Left colon (tissue), 2 donors: ENCODE measurements at regions not wholly inside any gene's neighbourhood (a gene's known extent, or its start where the extent isn't known, plus 50 kb on each side); places are given as distances from the start of the nearest gene placed in this dataset.

Source experiments
- ATAC-seq: fragments of 200-7000 bp; cut with Tn5 transposase; one replicate; pipeline ENCODE4 v1.9.1; 2020; ENCODE audit warnings: mild to moderate bottlenecking, moderate library complexity
- DNase-seq, 2 donors: peaks; one replicate each; pipeline ENCODE4 v3.0.0-alpha.2; 2020
- intact Hi-C, 2 donors: fragments of 100-400 bp; cut with DNase I in 1 of 2; cut with micrococcal nuclease in 1 of 2; formaldehyde crosslinking; loops; one replicate each; pipeline versions ENCODE4 v1.11.2 to v1.14.0; 2022; cut with DNase I, micrococcal nuclease
- donor health status: DM: no; HTN: no; CAD: no.
- donor health status: DM: yes; HTN: yes; CAD: no.

DNA sequence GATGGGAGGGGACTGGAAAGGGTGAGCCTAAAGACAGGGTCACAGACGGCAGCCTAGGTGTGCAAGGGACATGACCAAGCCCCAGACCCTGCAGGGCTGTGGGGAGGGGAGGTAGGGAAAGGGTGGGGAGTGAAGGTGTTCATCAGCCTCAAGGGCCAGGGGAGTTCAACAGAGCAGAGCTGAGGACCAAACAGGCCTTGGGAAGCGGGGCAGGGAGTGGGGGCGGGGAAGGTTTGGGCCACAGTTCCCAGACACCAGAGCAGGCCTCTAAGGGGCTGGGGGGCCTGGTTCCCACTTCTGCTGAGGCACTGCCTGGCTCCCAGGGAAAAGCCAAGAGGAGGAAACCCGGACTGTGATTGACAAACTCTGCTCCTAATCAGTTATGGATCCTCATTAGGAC, 456.3 kb downstream of the MATN1 start:
- ATAC-seq (no peak), DNase-seq (no peak)
- intact Hi-C loops, result no loop called here

DNA sequence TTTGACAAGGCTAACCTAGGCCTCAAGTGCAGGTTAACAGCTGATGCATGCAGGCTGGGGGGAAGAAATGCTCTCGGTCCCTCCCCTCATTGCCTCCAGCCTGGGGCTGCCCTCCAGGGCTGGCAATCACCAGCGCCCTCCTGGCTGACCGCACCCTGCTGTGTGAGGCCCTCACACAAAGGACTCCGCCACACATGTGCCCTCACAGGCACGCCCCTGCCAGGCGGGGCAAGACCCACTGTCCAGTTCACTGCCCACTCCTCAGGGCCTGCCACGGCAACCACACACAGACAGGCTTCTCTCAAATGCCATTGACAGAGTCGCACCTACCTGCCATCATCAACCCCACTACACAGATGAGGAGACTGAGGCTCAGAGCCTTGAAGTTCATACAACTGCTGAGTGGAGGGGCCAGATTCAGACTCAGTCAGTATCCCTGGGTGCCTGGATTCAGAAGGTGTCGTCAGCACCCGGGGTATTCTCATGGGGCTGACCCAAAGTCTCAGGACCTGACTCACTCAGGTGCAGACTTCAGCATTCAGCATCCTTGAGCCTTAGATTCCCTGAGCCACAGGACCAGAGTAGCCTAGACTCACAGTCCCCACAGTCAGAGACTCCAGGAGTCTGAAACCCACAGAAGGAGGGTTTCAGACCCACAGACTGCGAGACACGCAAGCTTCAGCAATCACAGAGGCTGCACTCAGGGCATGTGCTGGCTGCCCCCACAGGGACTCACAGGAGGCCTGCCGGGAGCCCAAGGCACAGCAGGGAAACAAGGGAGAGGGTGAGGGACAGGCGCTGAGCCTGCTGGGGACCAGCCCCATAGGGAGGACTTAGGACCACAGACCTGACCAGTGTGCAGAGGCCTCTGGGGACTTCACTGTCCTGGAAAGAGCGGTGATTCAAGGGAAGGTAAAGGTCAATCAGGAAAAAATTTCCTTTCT, 458.0 kb downstream of the MATN1 start:
- no peak for DNase-seq
- no peak for ATAC-seq
- intact Hi-C loops, result no loop called here

DNA sequence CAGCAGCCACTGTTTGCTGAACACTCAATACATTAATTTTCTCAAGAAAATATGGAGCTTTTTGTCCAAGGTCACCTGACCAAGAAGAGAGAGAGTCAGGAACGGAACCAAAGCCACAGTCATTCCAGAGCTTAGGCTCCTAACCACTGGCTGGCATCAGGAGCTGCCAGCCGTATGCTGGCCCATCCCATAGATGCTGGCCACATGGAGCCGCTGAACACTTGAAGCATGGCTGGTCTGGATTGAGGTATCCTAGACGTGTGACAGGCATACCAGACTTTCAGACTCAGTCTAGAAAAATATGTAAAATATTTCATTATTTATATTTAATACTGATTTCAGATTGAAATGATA, 458.7 kb downstream of the MATN1 start:
- DNase-seq (no peak), ATAC-seq (no peak)
- intact Hi-C loops, result no loop called here

DNA sequence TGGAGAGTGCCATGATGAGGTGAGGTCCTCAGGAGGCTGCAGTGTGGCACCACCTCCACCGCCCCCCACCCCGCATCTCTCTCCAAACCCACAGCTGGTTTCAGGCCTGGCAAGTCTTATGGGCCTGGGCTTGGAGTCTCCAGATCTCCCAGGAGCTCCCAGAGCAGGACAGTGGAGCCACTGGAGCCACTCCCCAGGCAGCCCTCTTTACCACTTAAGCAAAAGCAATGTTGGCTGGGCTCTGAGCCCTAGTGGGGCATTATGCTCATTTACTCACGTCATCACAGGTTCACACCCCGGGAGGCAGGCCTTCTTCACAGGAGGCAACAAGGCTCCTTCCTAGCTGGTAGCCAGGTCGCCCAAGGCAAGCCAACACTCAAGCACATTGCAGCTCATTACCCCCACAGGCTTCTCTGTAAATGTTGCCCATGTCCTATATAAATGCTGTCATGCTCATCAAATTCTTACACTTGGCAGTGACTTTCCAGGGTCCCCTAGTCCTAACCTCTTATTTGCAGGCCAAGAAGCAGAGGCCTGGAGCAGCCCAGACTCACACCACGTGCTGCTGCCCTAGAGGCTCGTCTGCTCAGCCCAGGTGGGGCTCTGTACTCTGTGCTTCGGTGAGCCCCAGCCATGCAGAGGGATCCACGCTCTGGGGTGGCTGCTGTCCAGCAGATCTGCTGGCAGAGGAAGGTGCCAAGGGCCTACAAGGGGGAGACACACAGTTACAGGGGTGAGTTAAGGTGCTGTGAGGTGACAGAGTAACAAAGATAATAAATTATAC, 459.3 kb downstream of the MATN1 start:
- ATAC-seq (no peak), DNase-seq (no peak)
- intact Hi-C loops, result no loop called here

DNA sequence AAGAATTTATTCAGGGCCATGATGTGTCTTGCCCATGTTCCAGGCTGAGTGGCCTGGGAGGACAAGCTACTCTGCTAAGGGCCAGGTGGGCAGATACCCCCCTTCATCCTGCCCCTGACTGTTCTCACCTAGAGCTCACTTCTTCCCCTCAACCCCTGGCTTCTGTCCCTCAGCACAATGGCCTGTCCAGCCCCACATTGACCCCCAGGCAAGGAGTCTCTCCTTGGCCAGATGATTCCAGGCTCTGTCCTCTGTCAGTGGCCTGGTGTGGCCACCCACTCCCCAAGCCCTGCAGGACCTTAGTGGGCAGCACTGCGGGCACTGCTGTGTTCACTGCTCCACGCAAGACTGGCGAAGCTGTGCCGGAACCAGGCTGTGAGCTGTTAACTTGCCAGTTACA, 460.0 kb downstream of the MATN1 start:
- ATAC-seq (no peak), DNase-seq (no peak)
- intact Hi-C loops, result no loop called here

DNA sequence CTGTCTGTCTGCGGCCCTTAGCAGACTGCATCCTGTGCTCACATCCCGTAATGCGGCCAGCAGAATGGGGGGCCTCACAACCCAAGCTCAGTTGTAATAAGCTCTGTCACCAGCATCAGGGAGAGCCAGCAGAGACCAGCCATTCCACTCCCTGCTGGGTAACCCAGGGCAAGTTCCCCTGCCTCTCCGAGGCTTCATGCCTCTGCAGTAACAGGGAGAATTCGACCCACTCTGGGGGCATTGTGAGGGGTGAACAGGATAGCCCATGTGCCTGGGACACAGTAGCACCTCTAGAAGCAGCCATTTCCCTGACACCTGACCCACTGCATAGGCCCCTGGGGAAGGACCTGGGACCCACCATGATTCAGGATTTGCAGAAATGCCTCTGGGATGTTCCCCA, 461.2 kb downstream of the MATN1 start:
- intact Hi-C loops, result no loop called here
- ATAC-seq (no peak), DNase-seq (no peak)

DNA sequence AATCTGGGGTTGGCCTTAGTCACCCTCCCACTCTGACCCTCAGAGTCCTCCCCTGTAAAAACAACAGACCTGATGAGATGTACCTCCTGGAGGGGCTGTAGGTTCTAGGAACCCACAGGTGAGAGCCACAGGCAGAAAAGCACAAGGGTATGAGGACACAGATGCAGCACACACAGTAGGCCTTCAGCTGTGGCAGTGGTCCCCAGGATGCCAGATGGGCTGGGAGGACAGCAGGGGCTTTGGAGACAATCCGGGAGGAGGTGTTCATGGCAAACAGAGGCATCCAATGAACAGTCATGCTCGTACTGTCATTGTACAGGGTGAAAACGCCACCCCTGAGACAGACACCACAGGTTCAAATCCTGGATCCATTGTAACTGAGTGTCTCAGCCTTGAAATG, 463.1 kb downstream of the MATN1 start:
- no peak for DNase-seq
- intact Hi-C loops, result no loop called here

DNA sequence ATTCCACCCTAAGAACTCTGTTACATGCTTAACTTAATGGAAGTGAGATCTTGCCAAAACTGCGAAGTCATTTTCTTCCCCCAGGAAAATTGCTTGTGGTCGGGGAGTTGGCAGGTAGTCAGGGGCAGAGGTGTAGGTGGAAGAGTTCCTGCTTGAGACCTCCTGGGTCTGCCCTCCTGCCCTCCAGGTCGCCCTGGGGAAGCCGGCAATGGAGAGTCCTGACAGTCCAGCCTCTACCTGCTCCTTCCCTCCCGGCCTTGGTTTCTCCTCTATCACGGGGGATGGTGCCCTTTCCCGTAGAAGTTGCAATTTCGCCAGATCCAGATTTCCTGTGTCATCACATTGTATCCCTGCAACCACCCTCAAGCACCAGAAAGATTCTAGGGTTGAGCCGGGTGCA, 463.8 kb downstream of the MATN1 start:
- intact Hi-C loops, result no loop called here
- ATAC-seq (no peak), DNase-seq (no peak)

More for the DNA sequence above, 463.1 kb downstream of the MATN1 start:
- ATAC-seq, result no peak

DNA sequence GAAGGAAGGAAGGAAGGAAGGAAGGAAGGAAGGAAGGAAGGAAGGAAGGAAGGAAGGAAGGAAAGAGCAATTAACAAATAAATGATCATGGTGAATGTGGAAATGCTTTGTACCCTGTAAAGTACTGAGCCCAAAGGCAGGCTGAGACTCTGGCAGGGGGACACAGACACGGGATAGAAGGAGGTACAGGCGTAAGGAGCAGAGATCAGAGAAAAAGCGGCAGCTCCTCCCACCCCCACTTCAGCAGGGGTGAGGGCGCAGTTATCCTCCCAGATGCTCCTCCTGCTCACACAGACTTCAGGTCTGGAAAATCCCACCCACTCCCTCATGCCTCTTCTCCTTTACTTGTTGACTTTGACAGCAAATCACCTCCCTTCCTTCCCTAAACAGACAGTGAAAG, 464.5 kb downstream of the MATN1 start:
- ATAC-seq (no peak), DNase-seq (no peak)
- intact Hi-C loops, result no loop called here

DNA sequence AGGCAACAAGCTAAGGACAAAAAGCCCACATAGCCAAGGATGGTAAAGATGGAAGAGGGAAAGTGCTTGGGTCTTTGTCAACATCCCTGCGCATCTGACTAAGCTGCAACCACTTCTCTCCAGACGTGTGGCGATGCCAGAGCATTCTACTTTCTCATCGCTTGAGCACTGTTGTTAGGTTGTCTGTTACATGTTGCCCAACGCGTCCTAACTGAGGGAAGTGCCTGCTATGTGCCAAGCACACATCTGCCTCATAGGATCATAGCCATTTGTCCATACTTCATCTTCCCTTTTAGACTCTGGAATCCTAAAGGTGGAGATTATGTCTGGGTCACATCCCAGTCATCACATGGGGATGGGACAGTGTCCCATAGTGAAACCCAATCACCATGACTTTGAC, 464.9 kb downstream of the MATN1 start:
- intact Hi-C loops, result no loop called here
- ATAC-seq (no peak), DNase-seq (no peak)

DNA sequence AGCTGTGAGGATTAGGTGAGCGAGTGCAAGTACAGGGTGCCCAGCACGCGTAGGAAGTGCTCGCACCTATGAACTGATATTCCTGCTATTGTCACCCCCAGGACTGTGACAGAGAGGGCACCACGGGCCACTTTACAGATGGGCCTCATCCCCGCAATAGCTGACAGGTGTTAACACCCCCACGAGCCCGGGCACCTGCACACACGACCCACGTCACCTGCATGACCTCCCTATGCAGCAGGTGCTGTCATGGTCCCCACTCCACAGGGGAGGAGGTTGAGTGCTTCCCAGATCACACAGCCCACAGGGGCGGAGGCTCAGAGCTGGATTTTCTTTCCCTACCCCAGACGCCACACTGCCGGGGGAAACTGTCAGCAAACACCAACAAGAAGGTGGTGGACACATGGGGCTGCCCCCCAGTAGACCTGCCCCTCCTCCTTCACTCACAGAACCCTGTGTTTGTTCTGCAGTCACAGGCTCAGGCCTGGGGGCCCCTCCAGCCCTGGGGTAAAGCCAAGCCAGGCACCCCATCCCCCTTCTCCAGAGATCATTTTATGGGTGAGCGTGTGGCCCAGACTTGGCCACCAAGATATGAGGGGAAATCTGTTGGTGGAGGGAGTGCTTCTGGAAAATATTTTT, 465.5 kb downstream of the MATN1 start:
- DNase-seq, result no peak
- intact Hi-C loops, result no loop called here
- no peak for ATAC-seq

DNA sequence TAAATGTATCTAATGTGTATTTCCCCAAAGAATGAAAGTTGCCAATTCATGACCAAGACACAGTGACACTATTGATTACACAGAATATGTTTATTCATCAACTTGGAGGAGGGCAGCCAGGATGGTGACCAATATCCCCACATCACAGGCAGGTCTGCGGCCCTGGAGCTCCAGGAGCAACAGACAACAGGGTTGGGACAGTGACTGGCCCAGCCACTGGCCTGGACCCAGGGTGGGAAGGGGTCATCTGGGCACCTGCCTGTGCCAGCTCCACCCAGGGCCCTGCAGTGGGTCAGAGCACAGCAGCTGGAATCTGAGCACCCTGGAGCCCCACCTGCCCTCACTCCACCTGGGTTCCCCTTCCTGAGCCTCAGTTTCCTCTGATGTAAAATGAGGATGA, 466.1 kb downstream of the MATN1 start:
- no peak for DNase-seq
- intact Hi-C loops, result no loop called here
- no peak for ATAC-seq

DNA sequence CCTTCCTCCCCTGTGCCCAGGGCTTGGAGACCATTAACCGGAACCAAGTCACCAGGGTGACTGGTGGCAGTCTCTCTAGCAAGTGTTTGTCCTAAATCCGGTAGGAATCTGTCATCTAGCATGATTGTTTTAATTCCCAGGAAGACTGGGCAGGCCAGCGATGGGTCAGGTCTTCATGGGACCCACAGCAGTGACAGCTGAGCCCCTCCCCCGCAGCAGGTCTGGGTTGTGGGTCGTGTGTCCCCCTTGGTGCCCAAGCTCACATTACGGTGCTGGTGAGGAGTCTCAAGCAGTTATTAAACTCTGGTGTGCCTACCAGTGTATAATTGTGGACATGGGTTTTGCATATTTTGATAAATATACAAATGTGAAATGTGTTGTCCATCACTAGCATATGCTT, 466.5 kb downstream of the MATN1 start:
- DNase-seq (no peak), ATAC-seq (no peak)
- intact Hi-C loops, result no loop called here

DNA sequence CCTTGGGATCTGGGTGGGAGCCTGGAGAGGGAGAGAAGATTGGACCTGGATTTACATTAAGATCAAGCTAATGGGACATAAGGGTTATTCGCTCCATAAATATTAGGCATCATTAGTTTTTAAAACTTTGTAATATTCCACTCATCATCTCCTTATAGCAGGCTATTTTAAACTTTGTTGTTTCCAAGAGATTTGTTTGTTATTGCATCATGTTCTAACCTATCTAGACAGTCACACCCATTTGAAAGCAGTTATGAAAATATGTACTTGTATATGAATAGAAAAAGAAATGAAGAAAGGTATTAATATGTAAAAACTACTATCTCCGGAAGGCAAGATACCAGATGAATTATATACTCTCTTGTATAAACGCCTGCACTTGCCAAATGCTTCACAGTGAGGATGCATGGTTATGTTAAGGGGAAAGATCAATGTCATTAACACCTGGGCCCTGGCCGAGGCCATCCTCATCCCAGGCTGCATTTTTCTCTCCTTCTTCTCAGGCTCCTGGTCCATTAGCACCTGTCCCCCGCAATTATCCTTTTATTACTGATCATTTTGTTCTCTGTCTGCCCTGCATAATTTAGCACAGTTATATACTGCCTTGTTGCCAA, 468.2 kb downstream of the MATN1 start:
- DNase-seq (no peak), ATAC-seq (no peak)
- intact Hi-C loops, result no loop called here

DNA sequence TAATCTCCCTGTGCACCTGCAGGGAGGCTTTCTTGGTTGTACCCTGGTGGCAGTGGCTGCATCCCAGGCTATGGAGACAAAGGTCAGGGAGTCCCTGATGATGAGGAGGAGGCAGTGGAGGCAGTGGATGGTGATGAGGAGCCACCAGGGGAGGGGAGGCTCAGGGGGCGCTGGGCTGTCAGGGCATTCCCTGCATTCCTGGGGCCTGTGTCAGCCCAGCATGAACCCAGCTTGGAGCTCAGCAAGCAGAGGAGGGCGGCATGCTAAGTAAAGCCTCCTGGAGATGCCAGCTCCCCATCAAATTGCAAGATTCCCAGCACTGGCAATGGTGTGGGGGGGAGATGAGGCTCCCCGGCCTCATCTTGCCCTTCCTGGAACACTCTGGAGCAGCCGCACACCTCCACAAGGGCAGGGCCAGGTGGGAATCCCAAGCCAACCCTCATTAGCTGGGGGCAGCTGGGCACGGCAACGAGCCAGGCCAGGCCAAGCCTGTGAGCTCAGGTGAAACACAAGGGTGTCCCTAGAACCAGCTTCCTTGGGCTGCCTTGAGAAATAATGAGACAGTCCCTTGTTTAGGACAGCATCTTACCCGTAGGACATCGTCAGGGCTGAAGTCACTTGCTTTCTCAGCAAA, 469.5 kb downstream of the MATN1 start:
- intact Hi-C loops, result no loop called here
- ATAC-seq (no peak), DNase-seq (no peak)

DNA sequence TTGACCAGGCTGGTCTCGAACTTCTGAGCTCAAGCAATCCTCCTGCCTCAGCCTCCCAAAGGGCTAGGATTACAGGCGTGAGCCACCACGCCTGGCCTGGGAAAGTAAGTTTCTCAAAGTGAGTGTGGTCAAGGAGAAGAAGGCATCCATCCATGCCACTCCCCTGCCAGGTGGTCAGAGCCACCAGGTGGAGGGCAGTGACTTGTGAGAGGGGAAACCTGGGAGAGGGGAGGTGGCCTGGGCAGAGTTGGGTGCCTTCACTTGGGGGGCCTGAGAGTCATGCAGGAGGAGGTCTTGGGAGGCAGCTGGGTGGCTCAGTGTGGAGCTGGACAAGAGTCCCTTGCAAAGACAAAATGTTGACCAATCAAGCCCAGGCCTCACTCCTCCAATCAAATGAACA, 470.0 kb downstream of the MATN1 start:
- DNase-seq, result no peak
- intact Hi-C loops, result no loop called here
- no peak for ATAC-seq

DNA sequence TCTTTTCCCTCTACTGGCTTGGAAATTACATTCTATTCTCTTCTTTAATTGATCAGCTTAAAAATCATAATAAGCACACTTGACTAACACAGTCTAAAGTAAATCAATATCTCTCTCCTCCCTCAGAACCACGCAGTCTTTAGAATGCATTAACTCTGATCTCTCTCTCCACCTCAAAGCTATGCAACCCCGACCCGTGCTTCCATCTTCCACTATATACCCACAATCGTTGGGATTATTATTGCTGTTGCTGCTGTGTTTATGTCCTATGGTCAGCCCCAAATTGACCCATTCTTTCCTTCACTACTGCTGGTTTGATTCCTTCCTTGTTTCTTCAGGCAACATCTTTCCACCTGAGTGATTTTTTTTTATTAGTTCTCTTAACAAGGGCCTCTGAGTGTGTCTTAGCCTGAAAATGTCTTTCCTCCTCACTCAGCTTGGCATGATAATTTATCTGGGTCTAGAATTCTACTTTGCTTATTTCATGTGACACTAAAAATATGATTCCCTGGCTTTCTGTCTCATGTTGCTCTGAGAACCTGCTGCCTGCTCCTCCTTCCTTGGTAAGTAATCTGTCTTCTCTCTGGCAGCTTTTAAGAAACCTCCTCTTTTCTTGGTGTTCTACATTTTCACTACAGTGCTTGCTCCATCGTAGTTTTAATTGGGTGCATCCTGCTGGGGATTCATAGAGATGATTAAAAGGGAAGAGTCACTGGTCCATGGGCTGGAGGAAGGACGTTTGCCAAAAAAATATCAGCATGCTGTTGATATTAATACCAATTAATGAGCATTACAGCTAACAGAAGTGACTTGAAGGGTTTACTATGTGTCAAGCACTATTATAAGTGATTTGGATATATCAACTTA, 472.2 kb downstream of the MATN1 start:
- intact Hi-C loops, result no loop called here
- no peak for DNase-seq
- ATAC-seq, result no peak

DNA sequence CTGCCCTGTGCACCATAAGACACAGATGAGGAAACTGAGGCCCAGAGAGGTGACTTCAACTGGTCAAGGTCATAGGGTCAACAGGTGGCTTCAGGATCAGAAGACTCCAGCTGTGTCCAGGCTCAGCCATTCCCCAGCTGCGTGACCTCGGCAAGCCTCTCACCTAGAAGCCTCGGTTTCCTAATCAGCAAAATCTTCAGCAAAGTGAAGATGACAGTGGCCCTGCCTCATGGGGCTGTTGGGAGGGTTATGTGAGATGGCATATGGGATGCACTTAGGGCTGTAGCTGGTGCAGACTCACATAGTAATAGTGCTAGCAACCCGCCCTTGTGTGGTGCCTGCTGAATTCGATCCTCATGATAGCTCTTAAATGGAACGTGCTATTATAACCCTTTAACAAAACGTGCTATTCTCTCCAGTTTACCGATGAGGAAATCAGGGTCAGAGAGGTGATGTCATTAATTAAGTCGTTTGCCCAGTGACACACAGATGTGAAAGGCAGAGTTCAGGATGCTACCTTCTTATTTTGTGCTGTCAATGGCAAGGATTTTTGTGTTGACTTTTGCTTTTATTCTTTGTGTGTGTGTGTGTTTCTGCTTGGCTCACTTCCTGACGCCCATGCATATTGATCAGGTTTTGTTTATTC, 472.9 kb downstream of the MATN1 start:
- intact Hi-C loops, result no loop called here
- no peak for ATAC-seq
- DNase-seq, result no peak
